ENCODE measurements at regions not wholly inside any gene's neighbourhood (a gene's known extent, or its start where the extent isn't known, plus 50 kb on each side); places are given as distances from the start of the nearest gene placed in this dataset.

- Mint-ChIP-seq H3K9me3 (peaks cover 16% of the 10 kb centered on the region), H3K36me3 (no peaks in the 10 kb centered on the region), H3K4me3 (no peak overlapping the region), H3K27me3 (no peaks in the 10 kb centered on the region), H3K27ac (no peak overlapping the region), H3K4me1 (ENCODE audit: low read depth) (no peaks in the 10 kb centered on the region)
- CTCF ChIA-PET = no interaction called here
- no peak for DNase-seq
- POLR2A ChIA-PET = no interaction called here
- intact Hi-C loops (cut with micrococcal nuclease) = no loop called here
Measured at GRCh38 chr1:177732178-177732577, 237.7 kb downstream of the SEC16B start.

- Mint-ChIP-seq H3K4me1 (ENCODE audit: low read depth) (no peaks in the 10 kb centered on the region), H3K36me3 (no peaks in the 10 kb centered on the region), H3K4me3 (no peak overlapping the region), H3K27me3 (no peaks in the 10 kb centered on the region), H3K9me3 (peaks cover 28% of the 10 kb centered on the region), H3K27ac (no peak overlapping the region)
- CTCF ChIA-PET = no interaction called here
- POLR2A ChIA-PET = no interaction called here
- intact Hi-C loops (cut with micrococcal nuclease) = no loop called here
- no peak for DNase-seq
Measured at GRCh38 chr1:177729646-177730045, 240.2 kb downstream of the SEC16B start.

- H3K4me3 Mint-ChIP-seq = no peak overlapping the region
- DNase-seq = no peak
- ChIA-PET POLR2A (no interaction called here), CTCF (no interaction called here)
- H3K36me3 Mint-ChIP-seq = no peaks in the 10 kb centered on the region
- H3K4me1 Mint-ChIP-seq (ENCODE audit: low read depth) = no peaks in the 10 kb centered on the region
- peaks cover 48% of the 10 kb centered on the region for H3K9me3 Mint-ChIP-seq
- H3K27me3 Mint-ChIP-seq = no peaks in the 10 kb centered on the region
- no peak overlapping the region for H3K27ac Mint-ChIP-seq
- intact Hi-C loops (cut with micrococcal nuclease) = no loop called here
Measured at GRCh38 chr1:177723533-177723932, 246.3 kb downstream of the SEC16B start.

GRCh38 chr1:177710696-177711620, 258.9 kb downstream of the SEC16B start:
- Mint-ChIP-seq H3K36me3 (no peaks in the 10 kb centered on the region), H3K4me3 (no peak overlapping the region), H3K27ac (no peak overlapping the region), H3K4me1 (ENCODE audit: low read depth) (no peaks in the 10 kb centered on the region), H3K27me3 (no peaks in the 10 kb centered on the region), H3K9me3 (peaks cover 8% of the 10 kb centered on the region)
- POLR2A ChIA-PET = no interaction called here
- intact Hi-C loops (cut with micrococcal nuclease) = no loop called here
- CTCF ChIA-PET = no interaction called here
- no peak for DNase-seq

GRCh38 chr1:177708406-177708805, 261.5 kb downstream of the SEC16B start:
- ChIA-PET CTCF (no interaction called here), POLR2A (no interaction called here)
- intact Hi-C loops (cut with micrococcal nuclease) = no loop called here
- Mint-ChIP-seq H3K9me3 (peaks cover 2% of the 10 kb centered on the region), H3K4me3 (no peak overlapping the region), H3K27ac (no peak overlapping the region), H3K36me3 (no peaks in the 10 kb centered on the region), H3K4me1 (ENCODE audit: low read depth) (no peaks in the 10 kb centered on the region), H3K27me3 (no peaks in the 10 kb centered on the region)
- no peak for DNase-seq

GRCh38 chr1:177706977-177707376, 262.9 kb downstream of the SEC16B start:
- Mint-ChIP-seq H3K9me3 (no peaks in the 10 kb centered on the region), H3K4me3 (no peak overlapping the region), H3K27me3 (no peaks in the 10 kb centered on the region), H3K27ac (no peak overlapping the region), H3K4me1 (ENCODE audit: low read depth) (no peaks in the 10 kb centered on the region), H3K36me3 (no peaks in the 10 kb centered on the region)
- POLR2A ChIA-PET = no interaction called here
- CTCF ChIA-PET = no interaction called here
- intact Hi-C loops (cut with micrococcal nuclease) = no loop called here
- DNase-seq = no peak

- H3K4me1 Mint-ChIP-seq (ENCODE audit: low read depth) = no peaks in the 10 kb centered on the region
- no peaks in the 10 kb centered on the region for H3K27me3 Mint-ChIP-seq
- no peak overlapping the region for H3K4me3 Mint-ChIP-seq
- no peaks in the 10 kb centered on the region for H3K36me3 Mint-ChIP-seq
- intact Hi-C loops (cut with micrococcal nuclease) = no loop called here
- DNase-seq = no peak
- POLR2A ChIA-PET = no interaction called here
- no peak overlapping the region for H3K27ac Mint-ChIP-seq
- H3K9me3 Mint-ChIP-seq = no peaks in the 10 kb centered on the region
- CTCF ChIA-PET = no interaction called here
Measured at GRCh38 chr1:177705839-177706238, 264.0 kb downstream of the SEC16B start.

- H3K4me3 Mint-ChIP-seq = no peak overlapping the region
- no peak overlapping the region for H3K27ac Mint-ChIP-seq
- ChIA-PET CTCF (no interaction called here), POLR2A (no interaction called here)
- no peaks in the 10 kb centered on the region for H3K9me3 Mint-ChIP-seq
- DNase-seq = no peak
- H3K27me3 Mint-ChIP-seq = no peaks in the 10 kb centered on the region
- no peaks in the 10 kb centered on the region for H3K4me1 Mint-ChIP-seq (ENCODE audit: low read depth)
- intact Hi-C loops (cut with micrococcal nuclease) = no loop called here
- no peaks in the 10 kb centered on the region for H3K36me3 Mint-ChIP-seq
Measured at GRCh38 chr1:177703888-177704446, 265.9 kb downstream of the SEC16B start.

- no peak overlapping the region for H3K4me3 Mint-ChIP-seq
- POLR2A ChIA-PET = no interaction called here
- no peaks in the 10 kb centered on the region for H3K9me3 Mint-ChIP-seq
- H3K36me3 Mint-ChIP-seq = no peaks in the 10 kb centered on the region
- CTCF ChIA-PET = no interaction called here
- H3K4me1 Mint-ChIP-seq (ENCODE audit: low read depth) = no peaks in the 10 kb centered on the region
- H3K27me3 Mint-ChIP-seq = no peaks in the 10 kb centered on the region
- H3K27ac Mint-ChIP-seq = no peak overlapping the region
- intact Hi-C loops (cut with micrococcal nuclease) = no loop called here
- no peak for DNase-seq
Measured at GRCh38 chr1:177701654-177702353, 268.1 kb downstream of the SEC16B start.

- Mint-ChIP-seq H3K36me3 (no peaks in the 10 kb centered on the region), H3K27me3 (no peaks in the 10 kb centered on the region), H3K4me3 (no peak overlapping the region), H3K4me1 (ENCODE audit: low read depth) (no peaks in the 10 kb centered on the region), H3K27ac (no peak overlapping the region), H3K9me3 (no peaks in the 10 kb centered on the region)
- intact Hi-C loops (cut with micrococcal nuclease) = no loop called here
- CTCF ChIA-PET = no interaction called here
- DNase-seq = no peak
- POLR2A ChIA-PET = no interaction called here
Measured at GRCh38 chr1:177700856-177701255, 269.0 kb downstream of the SEC16B start.

GRCh38 chr1:177690996-177691395, 278.9 kb downstream of the SEC16B start:
- ChIA-PET CTCF (no interaction called here), POLR2A (no interaction called here)
- H3K4me1 Mint-ChIP-seq (ENCODE audit: low read depth) = no peaks in the 10 kb centered on the region
- no peaks in the 10 kb centered on the region for H3K36me3 Mint-ChIP-seq
- intact Hi-C loops (cut with micrococcal nuclease) = no loop called here
- H3K9me3 Mint-ChIP-seq = peaks cover 10% of the 10 kb centered on the region
- H3K27me3 Mint-ChIP-seq = no peaks in the 10 kb centered on the region
- H3K4me3 Mint-ChIP-seq = no peak overlapping the region
- DNase-seq = no peak
- H3K27ac Mint-ChIP-seq = no peak overlapping the region

- H3K9me3 Mint-ChIP-seq = peaks cover 8% of the 10 kb centered on the region
- ChIA-PET POLR2A (no interaction called here), CTCF (no interaction called here)
- H3K36me3 Mint-ChIP-seq = no peaks in the 10 kb centered on the region
- no peak overlapping the region for H3K4me3 Mint-ChIP-seq
- no peaks in the 10 kb centered on the region for H3K27me3 Mint-ChIP-seq
- no peak for DNase-seq
- H3K27ac Mint-ChIP-seq = no peak overlapping the region
- intact Hi-C loops (cut with micrococcal nuclease) = no loop called here
- H3K4me1 Mint-ChIP-seq (ENCODE audit: low read depth) = no peaks in the 10 kb centered on the region
Measured at GRCh38 chr1:177687544-177687943, 282.3 kb downstream of the SEC16B start.

- no peaks in the 10 kb centered on the region for H3K4me1 Mint-ChIP-seq (ENCODE audit: low read depth)
- ChIA-PET POLR2A (no interaction called here), CTCF (no interaction called here)
- no peak overlapping the region for H3K27ac Mint-ChIP-seq
- H3K4me3 Mint-ChIP-seq = no peak overlapping the region
- H3K9me3 Mint-ChIP-seq = peaks cover 3% of the 10 kb centered on the region
- intact Hi-C loops (cut with micrococcal nuclease) = no loop called here
- no peak for DNase-seq
- H3K36me3 Mint-ChIP-seq = no peaks in the 10 kb centered on the region
- H3K27me3 Mint-ChIP-seq = no peaks in the 10 kb centered on the region
Measured at GRCh38 chr1:177686933-177687332, 282.9 kb downstream of the SEC16B start.
